Heart left ventricle (tissue), 13 donors: ENCODE measurements at regions not wholly inside any gene's neighbourhood (a gene's known extent, or its start where the extent isn't known, plus 50 kb on each side); places are given as distances from the start of the nearest gene placed in this dataset.

Experiments used
- CTCF ChIP-seq, 12 donors: fragments of 200-600 bp; sonication (generic) in 4 of 12; IDR thresholded peaks; one replicate each; pipeline versions ENCODE4 v1.5.0 to v1.8.0; 2018 to 2022; ENCODE audit warnings: antibody characterized with exemption in 12 of 12, mild to moderate bottlenecking in 5 of 12
- POLR2A ChIP-seq, 2 donors: fragments of 450-650 bp; IDR thresholded peaks; one replicate each; pipeline ENCODE4 v1.6.1; 2017; ENCODE audit warnings: antibody characterized with exemption in 2 of 2, mild to moderate bottlenecking in 2 of 2, moderate library complexity in 2 of 2
- donor health status: ischemic (EF 13 %, LVEDD 7.1; RV severe dilation, severe dysfunction).
- donor health status: DM: no; HTN: yes; CAD: no.
- donor health status: DM: no; HTN: no; CAD: no.
- donor health status: ischemic (EF 25% LVEDD 6.9; RV normal size, moderate dysfunction).
- donor health status: ischemic (EF 25% LVEDD 5.7; RV mildly dilated, moderate dysfunction).
- donor health status: ischemic (EF 35%, LVEDD 5.7; RV mildly dilated, moderate dysfunction).
- donor health status: nonischemic (EF 11% LVEDD 7.7; RV severe dilation, severe dysfunction).
- donor health status: DM: yes; HTN: yes; CAD: no.
- donor health status: PGD.
- donor health status: ischemic (EF 29% LVEDD 5.4; RV normal size, mild dysfunction).
- donor health status: nonischemic (EF 23%, LVEDD 6.1; RV moderate dilation, normal function).

GRCh38 chr12:65602610-65603295 is 221.5 kb upstream of the HMGA2 start:
- TF ChIP-seq POLR2A (IDR thresholded peaks at IDR 0.05) (no peak), CTCF (IDR thresholded peaks at IDR 0.05) (peak; percentile 60 to 85 (median 72))
